ENCODE measurements at regions not wholly inside any gene's neighbourhood (a gene's known extent, or its start where the extent isn't known, plus 50 kb on each side); places are given as distances from the start of the nearest gene placed in this dataset.
"Not testable (repeated sequence)": the region's sequence is repeated elsewhere in the genome, so short reads cannot be mapped to it uniquely, and the experiment has no call there.

GRCh38 chr2:2727876-2728511, 396.9 kb upstream of the MYT1L start:
- H3K27ac Mint-ChIP-seq = no peak overlapping the region
- POLR2A ChIA-PET = no interaction called here

GRCh38 chr2:2726163-2726562, 395.1 kb upstream of the MYT1L start:
- peaks cover 0 to 4% (median 0%) of the 10 kb centered on the region in 4 donors for H3K4me1 Mint-ChIP-seq
- no peak overlapping the region for H3K27ac Mint-ChIP-seq
- no peak overlapping the region for H3K4me3 Mint-ChIP-seq
- H3K9me3 Mint-ChIP-seq = no peaks in the 10 kb centered on the region
- DNase-seq (peak in 1 of 10 donors; percentile 48), ATAC-seq (no peak)
- POLR2A ChIA-PET = interaction anchor here (0.7 kb wide), 1 partner anchor 115 kb away, joined by 3 read pairs; no protein-coding TSS in a partner anchor
- H3K27me3 Mint-ChIP-seq = peaks cover 0 to 9% (median 0%) of the 10 kb centered on the region in 5 donors
- no peaks in the 10 kb centered on the region for H3K36me3 Mint-ChIP-seq

More at GRCh38 chr2:2727876-2728511, 396.9 kb upstream of the MYT1L start:
- no peak overlapping the region for H3K4me3 Mint-ChIP-seq
- peaks cover 0 to 4% (median 0%) of the 10 kb centered on the region in 4 donors for H3K4me1 Mint-ChIP-seq
- no peaks in the 10 kb centered on the region for H3K36me3 Mint-ChIP-seq
- H3K27me3 Mint-ChIP-seq = peaks cover 0 to 5% (median 0%) of the 10 kb centered on the region in 5 donors
- no peak for DNase-seq
- no peak for ATAC-seq
- no peaks in the 10 kb centered on the region for H3K9me3 Mint-ChIP-seq

- DNase-seq = no peak
- POLR2A ChIA-PET = no interaction called here
- Mint-ChIP-seq H3K36me3 (no peaks in the 10 kb centered on the region), H3K9me3 (no peaks in the 10 kb centered on the region), H3K4me1 (peaks cover 0 to 4% (median 0%) of the 10 kb centered on the region in 4 donors), H3K4me3 (no peak overlapping the region), H3K27me3 (peaks cover 0 to 9% (median 1%) of the 10 kb centered on the region in 5 donors), H3K27ac (no peak overlapping the region)
- no peak for ATAC-seq
Observed at GRCh38 chr2:2723064-2723463, 392.0 kb upstream of the MYT1L start.

GRCh38 chr2:2721296-2721835, 390.3 kb upstream of the MYT1L start:
- ATAC-seq (no peak), DNase-seq (peak in 1 of 10 donors; percentile 43)
- H3K4me3 Mint-ChIP-seq = no peak overlapping the region
- no peak overlapping the region for H3K27ac Mint-ChIP-seq
- no peaks in the 10 kb centered on the region for H3K36me3 Mint-ChIP-seq
- H3K4me1 Mint-ChIP-seq = no peaks in the 10 kb centered on the region
- peaks cover 0 to 10% (median 8%) of the 10 kb centered on the region in 5 donors for H3K27me3 Mint-ChIP-seq
- H3K9me3 Mint-ChIP-seq = no peaks in the 10 kb centered on the region
- POLR2A ChIA-PET = no interaction called here

GRCh38 chr2:2720806-2721205, 389.7 kb upstream of the MYT1L start:
- H3K4me3 Mint-ChIP-seq, H3K36me3 Mint-ChIP-seq, POLR2A ChIA-PET, H3K27ac Mint-ChIP-seq, H3K9me3 Mint-ChIP-seq, H3K4me1 Mint-ChIP-seq, ATAC-seq, DNase-seq: not testable (repeated sequence)
- H3K27me3 Mint-ChIP-seq = peaks cover 0 to 15% (median 8%) of the 10 kb centered on the region in 5 donors

GRCh38 chr2:2720351-2720750, 389.3 kb upstream of the MYT1L start:
- H3K9me3 Mint-ChIP-seq = no peaks in the 10 kb centered on the region
- H3K4me1 Mint-ChIP-seq = no peaks in the 10 kb centered on the region
- no peak for DNase-seq
- H3K4me3 Mint-ChIP-seq = no peak overlapping the region
- ATAC-seq = no peak
- POLR2A ChIA-PET = no interaction called here
- peaks cover 0 to 19% (median 8%) of the 10 kb centered on the region in 5 donors for H3K27me3 Mint-ChIP-seq
- H3K36me3 Mint-ChIP-seq = no peaks in the 10 kb centered on the region
- H3K27ac Mint-ChIP-seq = no peak overlapping the region

GRCh38 chr2:2719781-2720180, 388.7 kb upstream of the MYT1L start:
- DNase-seq = no peak
- Mint-ChIP-seq H3K9me3 (no peaks in the 10 kb centered on the region), H3K27ac (no peak overlapping the region)

GRCh38 chr2:2719015-2719414, 387.9 kb upstream of the MYT1L start:
- DNase-seq = no peak
- ATAC-seq = no peak
- no peak overlapping the region for H3K27ac Mint-ChIP-seq
- H3K27me3 Mint-ChIP-seq = peaks cover 0 to 20% (median 8%) of the 10 kb centered on the region in 5 donors
- H3K4me3 Mint-ChIP-seq = no peak overlapping the region
- no peaks in the 10 kb centered on the region for H3K4me1 Mint-ChIP-seq
- POLR2A ChIA-PET = no interaction called here
- no peaks in the 10 kb centered on the region for H3K9me3 Mint-ChIP-seq
- H3K36me3 Mint-ChIP-seq = no peaks in the 10 kb centered on the region

More at GRCh38 chr2:2719781-2720180, 388.7 kb upstream of the MYT1L start:
- POLR2A ChIA-PET = no interaction called here
- Mint-ChIP-seq H3K4me3 (no peak overlapping the region), H3K27me3 (peaks cover 0 to 20% (median 8%) of the 10 kb centered on the region in 5 donors), H3K36me3 (no peaks in the 10 kb centered on the region), H3K4me1 (no peaks in the 10 kb centered on the region)
- no peak for ATAC-seq

- Mint-ChIP-seq H3K4me3 (no peak overlapping the region), H3K27ac (no peak overlapping the region), H3K27me3 (peaks cover 0 to 24% (median 8%) of the 10 kb centered on the region in 5 donors), H3K36me3 (no peaks in the 10 kb centered on the region), H3K9me3 (no peaks in the 10 kb centered on the region), H3K4me1 (no peaks in the 10 kb centered on the region)
- POLR2A ChIA-PET = no interaction called here
- ATAC-seq (no peak), DNase-seq (no peak)
Observed at GRCh38 chr2:2717406-2717805, 386.3 kb upstream of the MYT1L start.

GRCh38 chr2:2716771-2717170, 385.7 kb upstream of the MYT1L start:
- Mint-ChIP-seq H3K9me3 (no peaks in the 10 kb centered on the region), H3K27me3 (peaks cover 0 to 23% (median 5%) of the 10 kb centered on the region in 5 donors), H3K36me3 (no peaks in the 10 kb centered on the region), H3K27ac (no peak overlapping the region), H3K4me3 (no peak overlapping the region), H3K4me1 (no peaks in the 10 kb centered on the region)
- ATAC-seq = no peak
- POLR2A ChIA-PET = no interaction called here
- no peak for DNase-seq

GRCh38 chr2:2715036-2715818, 384.2 kb upstream of the MYT1L start:
- H3K36me3 Mint-ChIP-seq = no peaks in the 10 kb centered on the region
- no peaks in the 10 kb centered on the region for H3K9me3 Mint-ChIP-seq
- peaks cover 0 to 23% (median 6%) of the 10 kb centered on the region in 5 donors for H3K27me3 Mint-ChIP-seq
- DNase-seq (no peak), ATAC-seq (no peak)
- no peaks in the 10 kb centered on the region for H3K4me1 Mint-ChIP-seq
- H3K27ac Mint-ChIP-seq = peak overlapping the region in 1 of 10 donors; percentile 22
- H3K4me3 Mint-ChIP-seq = no peak overlapping the region
- POLR2A ChIA-PET = no interaction called here

- H3K4me3 Mint-ChIP-seq = no peak overlapping the region
- no peak overlapping the region for H3K27ac Mint-ChIP-seq
- peaks cover 0 to 23% (median 6%) of the 10 kb centered on the region in 5 donors for H3K27me3 Mint-ChIP-seq
- DNase-seq (no peak), ATAC-seq (no peak)
- no peaks in the 10 kb centered on the region for H3K4me1 Mint-ChIP-seq
- no peaks in the 10 kb centered on the region for H3K36me3 Mint-ChIP-seq
- H3K9me3 Mint-ChIP-seq = no peaks in the 10 kb centered on the region
- POLR2A ChIA-PET = no interaction called here
Observed at GRCh38 chr2:2714408-2714807, 383.3 kb upstream of the MYT1L start.

- Mint-ChIP-seq H3K27me3 (peaks cover 0 to 9% (median 4%) of the 10 kb centered on the region in 5 donors), H3K27ac (peak overlapping the region in 1 of 10 donors; percentile 70), H3K9me3 (no peaks in the 10 kb centered on the region), H3K4me1 (peaks cover 3 to 20% (median 6%) of the 10 kb centered on the region in 4 donors), H3K4me3 (no peak overlapping the region), H3K36me3 (no peaks in the 10 kb centered on the region)
- DNase-seq (no peak), ATAC-seq (no peak)
- POLR2A ChIA-PET = no interaction called here
Observed at GRCh38 chr2:2709431-2709770, 378.3 kb upstream of the MYT1L start.

Data from naive thymus-derived CD8-positive, alpha-beta T cell (primary cell).